HepG2 (cell line): ENCODE measurements at regions not wholly inside any gene's neighbourhood (a gene's known extent, or its start where the extent isn't known, plus 50 kb on each side); places are given as distances from the start of the nearest gene placed in this dataset.

Source experiments
- ATAC-seq: fragments of 200-7000 bp; cut with Tn5 transposase; 3 replicates; pipeline ENCODE4 v1.9.1; 2020; ENCODE audit warnings: mild to moderate bottlenecking, moderate library complexity
- BruUV-seq: library from RNA; stranded (reverse); fragments of 400-500 nt; replicated peaks from 2 replicates; lab custom pipeline; 2021; lab: Mats Ljungman, UMichigan
- CTCF ChIA-PET: fragments of 300-600 bp; formaldehyde crosslinking; extraction: SDS; loops from one replicate; lab custom pipeline; 2021; ENCODE audit warnings: low total read pairs, inconsistent platforms, low intra/inter-chr PET ratio; lab: Yijun Ruan, JAX
- POLR2A ChIA-PET: fragments of 350-600 bp; sonication (Branson Sonifier 250); formaldehyde crosslinking; loops from one replicate; lab custom pipeline; 2020; ENCODE audit warnings: antibody characterized with exemption, inconsistent platforms; lab: Yijun Ruan, JAX
- DNase-seq: peaks from one replicate; pipeline ENCODE4 v3.0.0-alpha.2; 2015; ENCODE audit warnings: low spot score
- FAIRE-seq: peaks from 3 replicates; lab custom pipeline; 2011; peaks lifted over from hg19 to GRCh38; lab: Jason Lieb, UNC
- H2AFZ ChIP-seq: one replicate; pipeline ENCODE4 v1.6.1; 2011; ENCODE audit warnings: low read length, inconsistent platforms
- H3K27ac ChIP-seq: fragments of 300-600 bp; 3 replicates; pipeline ENCODE4 v1.8.0; 2011; ENCODE audit warnings: mixed run types, mild to moderate bottlenecking, mixed read lengths, low read length, inconsistent platforms; ENCODE audit not compliant: insufficient read depth; ENCODE audit errors: extremely low read length
- H3K27me3 ChIP-seq, 2 experiments: fragments of 200-600 bp in 1 of 2; 2 replicates in 1 of 2; 3 replicates in 1 of 2; pipeline versions ENCODE4 v1.6.0 to v1.8.0; 2011; ENCODE audit warnings: low read length in 2 of 2, mild to moderate bottlenecking in 2 of 2, moderate library complexity in 2 of 2, inconsistent platforms in 1 of 2; ENCODE audit not compliant: insufficient read depth in 2 of 2, control insufficient read depth in 1 of 2
- H3K36me3 ChIP-seq, 2 experiments: fragments of 200-600 bp in 1 of 2; replicated peaks in 1 of 2; 2 replicates in 1 of 2; 3 replicates in 1 of 2; pipeline versions ENCODE4 v1.5.1 to v1.8.0; 2011; ENCODE audit warnings: low read length in 2 of 2, inconsistent platforms in 1 of 2; ENCODE audit not compliant: insufficient read depth in 2 of 2, control insufficient read depth in 1 of 2
- H3K4me1 ChIP-seq: 2 replicates; pipeline ENCODE4 v1.5.1; 2012; ENCODE audit warnings: low read length, inconsistent platforms; ENCODE audit not compliant: insufficient read depth
- H3K4me2 ChIP-seq: 2 replicates; pipeline ENCODE4 v1.6.0; 2011; ENCODE audit warnings: low read depth, low read length, inconsistent platforms
- H3K4me3 ChIP-seq, 3 experiments: fragments of 200-600 bp in 1 of 3; sonication (generic), shearing (Covaris generic) in 1 of 3; replicated peaks in 1 of 3; 2 replicates each; pipeline ENCODE4 v1.5.1; 2011 to 2016; ENCODE audit warnings: low read length in 3 of 3, inconsistent platforms in 2 of 3, low read depth in 2 of 3, mild to moderate bottlenecking in 2 of 3, control low read depth in 1 of 3, mixed read lengths in 1 of 3; ENCODE audit not compliant: insufficient read depth in 1 of 3
- H3K79me2 ChIP-seq: one replicate; pipeline ENCODE4 v1.6.1; 2011; ENCODE audit warnings: low read length, inconsistent platforms; ENCODE audit not compliant: insufficient read depth
- H3K9ac ChIP-seq: 2 replicates; pipeline ENCODE4 v1.6.0; 2011; ENCODE audit warnings: mild to moderate bottlenecking, low read depth, low read length, inconsistent platforms; ENCODE audit not compliant: insufficient read depth
- H3K9me3 ChIP-seq: 2 replicates; pipeline ENCODE4 v1.5.1; 2012; ENCODE audit warnings: mild to moderate bottlenecking, low read length
- H4K20me1 ChIP-seq: 2 replicates; pipeline ENCODE4 v1.6.0; 2011; ENCODE audit warnings: inconsistent platforms, mild to moderate bottlenecking, low read length, moderate library complexity; ENCODE audit not compliant: insufficient read depth
- CSRNP2 ChIP-seq: sonication (generic); formaldehyde crosslinking; conservative IDR thresholded peaks from 2 replicates; pipeline ENCODE4 v1.8.0; 2022; ENCODE audit warnings: low read depth, missing genetic modification reagents
- FOXM1 ChIP-seq: sonication (generic); formaldehyde crosslinking; IDR thresholded peaks from 2 replicates; pipeline ENCODE4 v1.5.0; 2020; ENCODE audit warnings: missing genetic modification reagents
- MNT ChIP-seq: fragments of 450-650 bp; IDR thresholded peaks from 2 replicates; pipeline ENCODE4 v1.6.1; 2016
- RFX5 ChIP-seq: IDR thresholded peaks from 2 replicates; pipeline ENCODE4 v1.6.1; 2011; ENCODE audit warnings: low read depth, low read length, improper control_type of control experiment
- SMARCE1 ChIP-seq: fragments of 450-650 bp; IDR thresholded peaks from 2 replicates; pipeline ENCODE4 v1.6.1; 2017; ENCODE audit warnings: borderline replicate concordance
- ZC3H4 ChIP-seq: sonication (generic); formaldehyde crosslinking; IDR thresholded peaks from 2 replicates; pipeline ENCODE4 v1.4.0; 2020; ENCODE audit warnings: missing genetic modification reagents, borderline replicate concordance
- ZIK1 ChIP-seq: sonication (generic); formaldehyde crosslinking; IDR thresholded peaks from 2 replicates; pipeline ENCODE4 v1.5.0; 2020; ENCODE audit warnings: mild to moderate bottlenecking, low read depth, missing genetic modification reagents, borderline replicate concordance
- ZNF180 ChIP-seq: sonication (generic); formaldehyde crosslinking; IDR thresholded peaks from 2 replicates; pipeline ENCODE4 v1.4.0; 2020; ENCODE audit warnings: low read depth, missing genetic modification reagents, borderline replicate concordance
- ZNF605 ChIP-seq: sonication (generic); formaldehyde crosslinking; IDR thresholded peaks from 2 replicates; pipeline ENCODE4 v1.8.0; 2022; ENCODE audit warnings: mild to moderate bottlenecking, missing genetic modification reagents
- ZNF652 ChIP-seq: IDR thresholded peaks from 2 replicates; pipeline ENCODE4 v1.6.1; 2016; ENCODE audit warnings: low read depth, borderline replicate concordance
- ZNF660 ChIP-seq: sonication (generic); formaldehyde crosslinking; IDR thresholded peaks from 2 replicates; pipeline ENCODE4 v1.5.1; 2020; ENCODE audit warnings: mild to moderate bottlenecking, low read depth, missing genetic modification reagents, borderline replicate concordance
- WGBS: methylation state at CpG from one replicate; pipeline ENCODE4 v1.1.6; 2017; ENCODE audit warnings: low lambda C conversion rate; 5-methylcytosine and 5-hydroxymethylcytosine counted together
- in situ Hi-C: cut with HindIII; loops from 2 replicates; pipeline ENCODE4 v1.10.0; 2017; ENCODE audit warnings: low pct_unique_long_range_greater_than_20kb; ENCODE audit not compliant: extremely low pct_ligation_motif_present
- intact Hi-C: fragments of 100-400 bp; cut with micrococcal nuclease; formaldehyde crosslinking; loops from one replicate; pipeline ENCODE4 v1.10.0; 2022; ENCODE audit not compliant: unreplicated experiment

GRCh38 chr4:8791609-8792008 lies 80.0 kb downstream of the HMX1 start:
- no peak for FAIRE-seq
- peaks cover 11 to 38% of the 10 kb centered on the region in 2 experiments; a peak in 4 of 5 replicates for H3K27me3 ChIP-seq
- intact Hi-C loops = no loop called here

GRCh38 chr4:8790749-8791148 lies 80.9 kb downstream of the HMX1 start:
- no TSS peak for BruUV-seq

More at GRCh38 chr4:8791609-8792008, 80.0 kb downstream of the HMX1 start:
- H3K9me3 ChIP-seq = no peaks in the 10 kb centered on the region
- no peak overlapping the region for H3K4me3 ChIP-seq
- ATAC-seq = no peak
- DNase-seq = no peak
- no peaks in the 10 kb centered on the region for H3K79me2 ChIP-seq
- CTCF ChIA-PET = no interaction called here
- H3K36me3 ChIP-seq = no peaks in the 10 kb centered on the region
- H4K20me1 ChIP-seq = peaks cover 2% of the 10 kb centered on the region; the same call in 1 of the 2 replicates
- TF ChIP-seq FOXM1 (CRISPR knock-in tag) (no peak), SMARCE1 (no peak), ZNF652 (CRISPR knock-in tag) (no peak), ZIK1 (CRISPR knock-in tag) (no peak), ZNF180 (CRISPR knock-in tag) (no peak), ZC3H4 (CRISPR knock-in tag) (no peak), RFX5 (no peak), ZNF660 (CRISPR knock-in tag) (no peak), ZNF605 (CRISPR knock-in tag) (no peak)
- H3K4me1 ChIP-seq = no peaks in the 10 kb centered on the region
- no peak overlapping the region for H3K4me2 ChIP-seq
- no peak overlapping the region for H3K9ac ChIP-seq
- no peak overlapping the region for H2AFZ ChIP-seq
- in situ Hi-C loops = no loop called here
- H3K27ac ChIP-seq = no peak overlapping the region
- 6% methylated on average over 8 of the region's 9 CpGs for WGBS
- POLR2A ChIA-PET = no interaction called here
- BruUV-seq = no TSS peak

More at GRCh38 chr4:8790749-8791148, 80.9 kb downstream of the HMX1 start:
- intact Hi-C loops (no loop called here), in situ Hi-C loops (no loop called here)
- no peaks in the 10 kb centered on the region for H3K79me2 ChIP-seq
- CTCF ChIA-PET = no interaction called here
- no peak for FAIRE-seq
- 0% methylated on average over 1 of the region's 6 CpGs for WGBS
- no peak overlapping the region for H3K9ac ChIP-seq
- no peak for DNase-seq
- H3K4me3 ChIP-seq = no peak overlapping the region
- no peak overlapping the region for H2AFZ ChIP-seq
- no peak for ATAC-seq
- H3K27ac ChIP-seq = no peak overlapping the region
- TF ChIP-seq MNT = peak; percentile 93
- TF ChIP-seq CSRNP2 (CRISPR knock-in tag) = no peak
- H3K4me1 ChIP-seq = no peaks in the 10 kb centered on the region
- no peak overlapping the region for H3K4me2 ChIP-seq
- H3K9me3 ChIP-seq = no peaks in the 10 kb centered on the region
- H4K20me1 ChIP-seq = peaks cover 2% of the 10 kb centered on the region; the same call in 1 of the 2 replicates
- no peaks in the 10 kb centered on the region for H3K36me3 ChIP-seq
- POLR2A ChIA-PET = no interaction called here
- H3K27me3 ChIP-seq = peaks cover 12 to 47% of the 10 kb centered on the region in 2 experiments
